ENCODE measurements at regions not wholly inside any gene's neighbourhood (a gene's known extent, or its start where the extent isn't known, plus 50 kb on each side); places are given as distances from the start of the nearest gene placed in this dataset.

GRCh38 chr5:155983954-155984353 lies 343.0 kb upstream of the SGCD start:
- Mint-ChIP-seq H3K27ac (no peak overlapping the region), H3K27me3 (ENCODE audit: insufficient read depth) (peaks cover 4% of the 10 kb centered on the region), H3K9me3 (no peaks in the 10 kb centered on the region), H3K36me3 (ENCODE audit: low read depth) (no peaks in the 10 kb centered on the region), H3K4me3 (no peak overlapping the region), H3K4me1 (no peaks in the 10 kb centered on the region)
- no peaks in the 10 kb centered on the region for H3K36me3 ChIP-seq (ENCODE audit: control insufficient read depth, insufficient read depth, low read length)
- TF ChIP-seq CTCF (conservative IDR thresholded peaks at IDR 0.05): no peak
- 87 to 100% methylated on average over 3 of the region's 3 CpGs for WGBS, 2 experiments (ENCODE audit: insufficient coverage in 1 of 2, insufficient read length in 1 of 2)
- no peaks in the 10 kb centered on the region for H3K27me3 ChIP-seq (ENCODE audit: control insufficient read depth, insufficient read depth, low read length, poor library complexity, severe bottlenecking)
- H3K9me3 ChIP-seq (ENCODE audit: control insufficient read depth, low read length): no peaks in the 10 kb centered on the region
- no peak overlapping the region for H3K4me3 ChIP-seq (ENCODE audit: low read length)
- DNase-seq: no peak
- H3K9ac ChIP-seq (ENCODE audit: extremely low read depth, low read length, poor library complexity, severe bottlenecking): no peak overlapping the region
- no peak overlapping the region for H3K27ac ChIP-seq (ENCODE audit: low read depth, low read length)
- H3K4me1 ChIP-seq (ENCODE audit: control insufficient read depth, insufficient read depth, low read length): no peaks in the 10 kb centered on the region

DNA sequence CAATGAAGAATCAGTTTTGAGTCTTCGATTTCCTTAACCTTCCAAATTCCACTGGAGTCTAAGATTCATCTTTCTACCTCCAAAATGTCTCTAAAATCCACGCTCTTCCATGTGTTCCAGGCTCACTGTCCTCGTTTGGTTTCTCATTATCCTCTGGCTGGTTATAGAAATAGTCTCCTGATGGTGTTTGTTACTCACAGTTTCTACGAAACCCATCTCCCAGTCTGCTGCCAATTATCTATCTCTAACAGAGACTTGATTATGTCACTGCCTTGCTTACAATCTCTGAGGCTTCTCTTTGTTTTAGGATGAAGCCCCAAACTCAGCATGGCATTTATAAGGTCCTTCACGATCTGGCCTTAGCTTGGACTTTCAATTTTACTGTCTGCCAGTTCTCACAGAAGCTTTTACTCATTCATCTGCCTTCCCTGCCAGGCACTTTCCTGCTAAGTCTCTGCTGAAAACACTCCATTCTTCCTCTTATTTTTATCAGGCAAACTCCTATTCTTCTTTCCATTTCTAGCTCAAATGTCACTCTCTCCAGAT lies 339.6 kb upstream of the SGCD start:
- Histone ChIP-seq H3K27ac (ENCODE audit: low read depth, low read length) (no peak overlapping the region), H3K4me3 (ENCODE audit: low read length) (no peak overlapping the region), H3K9ac (ENCODE audit: extremely low read depth, low read length, poor library complexity, severe bottlenecking) (no peak overlapping the region), H3K27me3 (ENCODE audit: control insufficient read depth, insufficient read depth, low read length, poor library complexity, severe bottlenecking) (no peaks in the 10 kb centered on the region), H3K4me1 (ENCODE audit: control insufficient read depth, insufficient read depth, low read length) (no peaks in the 10 kb centered on the region), H3K9me3 (ENCODE audit: control insufficient read depth, low read length) (no peaks in the 10 kb centered on the region), H3K36me3 (ENCODE audit: control insufficient read depth, insufficient read depth, low read length) (no peaks in the 10 kb centered on the region)
- no peak for DNase-seq
- H3K27ac Mint-ChIP-seq: no peak overlapping the region
- no peaks in the 10 kb centered on the region for H3K4me1 Mint-ChIP-seq
- whole genome bisulfite sequencing, 2 experiments (ENCODE audit: insufficient coverage in 1 of 2, insufficient read length in 1 of 2): 88 to 95% methylated on average over 4 to 5 of the region's 5 CpGs
- H3K9me3 Mint-ChIP-seq: no peaks in the 10 kb centered on the region
- no peaks in the 10 kb centered on the region for H3K27me3 Mint-ChIP-seq (ENCODE audit: insufficient read depth)
- no peak overlapping the region for H3K4me3 Mint-ChIP-seq
- no peak for TF ChIP-seq CTCF (conservative IDR thresholded peaks at IDR 0.05)
- H3K36me3 Mint-ChIP-seq (ENCODE audit: low read depth): no peaks in the 10 kb centered on the region

- no peaks in the 10 kb centered on the region for H3K27me3 ChIP-seq (ENCODE audit: control insufficient read depth, insufficient read depth, low read length, poor library complexity, severe bottlenecking)
- no peak overlapping the region for H3K27ac ChIP-seq (ENCODE audit: low read depth, low read length)
- H3K4me3 Mint-ChIP-seq: no peak overlapping the region
- 86% methylated on average over 1 of the region's 1 CpG; no CpG with 5 or more reads in 1 of the 2 experiments for WGBS, 2 experiments (ENCODE audit: insufficient coverage in 1 of 2, insufficient read length in 1 of 2)
- no peak for TF ChIP-seq CTCF (conservative IDR thresholded peaks at IDR 0.05)
- no peaks in the 10 kb centered on the region for H3K27me3 Mint-ChIP-seq (ENCODE audit: insufficient read depth)
- no peak overlapping the region for H3K9ac ChIP-seq (ENCODE audit: extremely low read depth, low read length, poor library complexity, severe bottlenecking)
- H3K4me1 ChIP-seq (ENCODE audit: control insufficient read depth, insufficient read depth, low read length): no peaks in the 10 kb centered on the region
- H3K9me3 ChIP-seq (ENCODE audit: control insufficient read depth, low read length): no peaks in the 10 kb centered on the region
- H3K27ac Mint-ChIP-seq: no peak overlapping the region
- H3K36me3 Mint-ChIP-seq (ENCODE audit: low read depth): no peaks in the 10 kb centered on the region
- H3K9me3 Mint-ChIP-seq: no peaks in the 10 kb centered on the region
- DNase-seq: no peak
- no peaks in the 10 kb centered on the region for H3K4me1 Mint-ChIP-seq
- no peak overlapping the region for H3K4me3 ChIP-seq (ENCODE audit: low read length)
- no peaks in the 10 kb centered on the region for H3K36me3 ChIP-seq (ENCODE audit: control insufficient read depth, insufficient read depth, low read length)
Measured at GRCh38 chr5:155989879-155990278, 337.1 kb upstream of the SGCD start.
